Progenitor cell of endocrine pancreas (in vitro differentiated cells): ENCODE measurements at regions not wholly inside any gene's neighbourhood (a gene's known extent, or its start where the extent isn't known, plus 50 kb on each side); places are given as distances from the start of the nearest gene placed in this dataset.

Experiments used
- DNase-seq: peaks from one replicate; pipeline ENCODE4 v3.0.0; 2021; ENCODE audit warnings: low spot score; ENCODE audit not compliant: unreplicated experiment
- H3K27ac Mint-ChIP-seq: 2 replicates; pipeline ENCODE4 v1.8.0; 2021; ENCODE audit warnings: mild to moderate bottlenecking, moderate library complexity, mixed read lengths
- H3K27me3 Mint-ChIP-seq: 2 replicates; pipeline ENCODE4 v1.8.0; 2021; ENCODE audit warnings: mixed read lengths
- H3K36me3 Mint-ChIP-seq: 2 replicates; pipeline ENCODE4 v1.8.0; 2022; ENCODE audit warnings: mixed read lengths; ENCODE audit not compliant: insufficient read depth
- H3K4me1 Mint-ChIP-seq: 2 replicates; pipeline ENCODE4 v1.8.0; 2021; ENCODE audit warnings: low read depth, mixed read lengths
- H3K4me3 Mint-ChIP-seq: 2 replicates; pipeline ENCODE4 v1.8.0; 2021; ENCODE audit warnings: low read depth, mild to moderate bottlenecking, moderate library complexity, mixed read lengths
- H3K9me3 Mint-ChIP-seq: 2 replicates; pipeline ENCODE4 v1.8.0; 2021; ENCODE audit warnings: low read depth, mixed read lengths
- CTCF ChIP-seq: fragments of 200-600 bp; sonication (generic); IDR thresholded peaks from one replicate; pipeline ENCODE4 v1.5.0; 2021; ENCODE audit warnings: antibody characterized with exemption, mild to moderate bottlenecking; ENCODE audit not compliant: unreplicated experiment

- no peaks in the 10 kb centered on the region for H3K36me3 Mint-ChIP-seq
- H3K27me3 Mint-ChIP-seq: peaks cover 10% of the 10 kb centered on the region
- peaks cover 13% of the 10 kb centered on the region for H3K9me3 Mint-ChIP-seq
- H3K4me1 Mint-ChIP-seq: no peaks in the 10 kb centered on the region
- H3K27ac Mint-ChIP-seq: no peak overlapping the region
- no peak overlapping the region for H3K4me3 Mint-ChIP-seq
- TF ChIP-seq CTCF: no peak
- DNase-seq: no peak
These were observed 77.0 kb upstream of the MAP1LC3B2 start for GRCh38 chr12:116482179-116482578.

GRCh38 chr12:116482859-116483258 is 76.3 kb upstream of the MAP1LC3B2 start:
- DNase-seq: no peak
- Mint-ChIP-seq H3K4me3 (no peak overlapping the region), H3K27ac (no peak overlapping the region), H3K36me3 (no peaks in the 10 kb centered on the region), H3K9me3 (peaks cover 9% of the 10 kb centered on the region), H3K27me3 (peaks cover 10% of the 10 kb centered on the region), H3K4me1 (no peaks in the 10 kb centered on the region)
- TF ChIP-seq CTCF: no peak

GRCh38 chr12:116483959-116484750 is 75.0 kb upstream of the MAP1LC3B2 start:
- peaks cover 10% of the 10 kb centered on the region for H3K27me3 Mint-ChIP-seq
- DNase-seq: no peak

GRCh38 chr12:116484807-116485206 is 74.4 kb upstream of the MAP1LC3B2 start:
- Mint-ChIP-seq H3K27me3 (peaks cover 10% of the 10 kb centered on the region), H3K36me3 (no peaks in the 10 kb centered on the region), H3K27ac (no peak overlapping the region), H3K9me3 (peaks cover 7% of the 10 kb centered on the region), H3K4me3 (no peak overlapping the region), H3K4me1 (no peaks in the 10 kb centered on the region)
- no peak for TF ChIP-seq CTCF
- no peak for DNase-seq

More at GRCh38 chr12:116483959-116484750, 75.0 kb upstream of the MAP1LC3B2 start:
- no peaks in the 10 kb centered on the region for H3K36me3 Mint-ChIP-seq
- H3K27ac Mint-ChIP-seq: no peak overlapping the region
- no peak for TF ChIP-seq CTCF
- H3K4me1 Mint-ChIP-seq: no peaks in the 10 kb centered on the region
- H3K9me3 Mint-ChIP-seq: peaks cover 7% of the 10 kb centered on the region
- H3K4me3 Mint-ChIP-seq: no peak overlapping the region

- H3K36me3 Mint-ChIP-seq: no peaks in the 10 kb centered on the region
- H3K27me3 Mint-ChIP-seq: peaks cover 3% of the 10 kb centered on the region
- peaks cover 20% of the 10 kb centered on the region for H3K9me3 Mint-ChIP-seq
These were observed 70.1 kb upstream of the MAP1LC3B2 start for GRCh38 chr12:116489116-116489515.

More at GRCh38 chr12:116489116-116489515, 70.1 kb upstream of the MAP1LC3B2 start:
- no peak for DNase-seq
- TF ChIP-seq CTCF: no peak
- Mint-ChIP-seq H3K4me1 (no peaks in the 10 kb centered on the region), H3K4me3 (no peak overlapping the region), H3K27ac (no peak overlapping the region)
